NB4 (cell line): ENCODE measurements at regions not wholly inside any gene's neighbourhood (a gene's known extent, or its start where the extent isn't known, plus 50 kb on each side); places are given as distances from the start of the nearest gene placed in this dataset.

Experiments
- CTCF ChIP-seq: IDR thresholded peaks from one replicate; pipeline ENCODE4 v1.5.1; 2012; ENCODE audit warnings: low read depth, low read length
- POLR2A ChIP-seq: IDR thresholded peaks from 2 replicates; pipeline ENCODE4 v1.6.1; 2011; ENCODE audit warnings: mild to moderate bottlenecking; ENCODE audit not compliant: insufficient read length; ENCODE audit errors: extremely low read depth
- TF ChIP-seq, protein P1 (sequence below): IDR thresholded peaks from 2 replicates; pipeline ENCODE4 v1.6.1; 2011; ENCODE audit warnings: low read depth, low read length

GRCh38 chr3:81884791-81885190 is 123.3 kb upstream of the GBE1 start:
- TF ChIP-seq CTCF (no peak), POLR2A (no peak)
- TF ChIP-seq, protein P1, sequence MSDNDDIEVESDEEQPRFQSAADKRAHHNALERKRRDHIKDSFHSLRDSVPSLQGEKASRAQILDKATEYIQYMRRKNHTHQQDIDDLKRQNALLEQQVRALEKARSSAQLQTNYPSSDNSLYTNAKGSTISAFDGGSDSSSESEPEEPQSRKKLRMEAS, result no peak
